ENCODE measurements at regions not wholly inside any gene's neighbourhood (a gene's known extent, or its start where the extent isn't known, plus 50 kb on each side); places are given as distances from the start of the nearest gene placed in this dataset.

DNA sequence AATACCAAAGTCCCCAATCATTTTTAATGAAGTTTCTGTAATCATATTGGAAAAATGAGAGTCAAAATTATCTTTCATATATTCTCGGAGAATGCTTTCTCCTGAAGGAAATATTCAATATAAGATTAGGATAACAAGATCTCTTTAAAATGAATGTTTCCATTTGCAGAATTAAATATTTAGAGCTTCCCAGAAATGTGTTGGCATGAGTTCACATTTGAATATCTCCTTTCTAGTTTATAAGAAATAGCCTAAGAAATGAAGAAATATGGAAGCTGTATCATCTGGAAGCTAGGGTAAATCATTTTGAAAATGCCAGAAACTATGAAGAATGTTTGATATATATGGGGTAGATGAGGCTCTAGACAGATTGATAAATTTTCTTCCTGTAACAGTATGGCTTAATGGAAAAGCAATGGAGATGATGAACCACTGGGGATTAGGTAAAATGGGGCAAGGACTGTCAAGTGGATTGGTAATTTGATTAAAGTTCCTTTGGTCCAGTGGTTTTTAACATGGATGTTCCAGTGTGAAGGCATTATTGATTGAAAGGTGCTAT, 184.6 kb upstream of the ZNF804A start:
- TF ChIP-seq, protein P1, sequence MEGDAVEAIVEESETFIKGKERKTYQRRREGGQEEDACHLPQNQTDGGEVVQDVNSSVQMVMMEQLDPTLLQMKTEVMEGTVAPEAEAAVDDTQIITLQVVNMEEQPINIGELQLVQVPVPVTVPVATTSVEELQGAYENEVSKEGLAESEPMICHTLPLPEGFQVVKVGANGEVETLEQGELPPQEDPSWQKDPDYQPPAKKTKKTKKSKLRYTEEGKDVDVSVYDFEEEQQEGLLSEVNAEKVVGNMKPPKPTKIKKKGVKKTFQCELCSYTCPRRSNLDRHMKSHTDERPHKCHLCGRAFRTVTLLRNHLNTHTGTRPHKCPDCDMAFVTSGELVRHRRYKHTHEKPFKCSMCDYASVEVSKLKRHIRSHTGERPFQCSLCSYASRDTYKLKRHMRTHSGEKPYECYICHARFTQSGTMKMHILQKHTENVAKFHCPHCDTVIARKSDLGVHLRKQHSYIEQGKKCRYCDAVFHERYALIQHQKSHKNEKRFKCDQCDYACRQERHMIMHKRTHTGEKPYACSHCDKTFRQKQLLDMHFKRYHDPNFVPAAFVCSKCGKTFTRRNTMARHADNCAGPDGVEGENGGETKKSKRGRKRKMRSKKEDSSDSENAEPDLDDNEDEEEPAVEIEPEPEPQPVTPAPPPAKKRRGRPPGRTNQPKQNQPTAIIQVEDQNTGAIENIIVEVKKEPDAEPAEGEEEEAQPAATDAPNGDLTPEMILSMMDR (IDR thresholded peaks at IDR 0.05; ENCODE audit: extremely low read depth in 1 of 2, insufficient read depth in 1 of 2, low read depth in 1 of 2, low read length in 2 of 2): no peak
- TF ChIP-seq POLR2A (IDR thresholded peaks at IDR 0.05; ENCODE audit: low read depth, low read length) (no peak), EZH2 (IDR thresholded peaks at IDR 0.05; ENCODE audit: borderline replicate concordance, low read depth, low read length, severe bottlenecking) (no peak), POLR2AphosphoS5 (IDR thresholded peaks at IDR 0.05; ENCODE audit: insufficient read depth, low read depth, low read length) (no peak), JUN (IDR thresholded peaks at IDR 0.05; ENCODE audit: borderline replicate concordance, insufficient read depth, insufficient read length, low read depth) (no peak)

All from endothelial cell of umbilical vein (primary cell).